ENCODE measurements at regions not wholly inside any gene's neighbourhood (a gene's known extent, or its start where the extent isn't known, plus 50 kb on each side); places are given as distances from the start of the nearest gene placed in this dataset.

GRCh38 chr22:44383652-44384562 is 71.2 kb upstream of the SHISAL1 start:
- TF ChIP-seq ZNF785 (tag by site-specific recombination; IDR thresholded peaks at IDR 0.05) (no peak), CTCF (tag by site-specific recombination; IDR thresholded peaks at IDR 0.05) (no peak)
